Fibroblast of lung (primary cell): ENCODE measurements at regions not wholly inside any gene's neighbourhood (a gene's known extent, or its start where the extent isn't known, plus 50 kb on each side); places are given as distances from the start of the nearest gene placed in this dataset.

Source experiments
- EZH2 ChIP-seq: IDR thresholded peaks from 2 replicates; pipeline ENCODE4 v1.5.1; 2012; ENCODE audit warnings: low read length, control low read depth, mild to moderate bottlenecking; ENCODE audit errors: missing control alignments
- TF ChIP-seq, protein P1 (sequence below), 2 donors: IDR thresholded peaks in 1 of 2; conservative IDR thresholded peaks in 1 of 2; 1 replicate in 1 of 2; 2 replicates in 1 of 2; pipeline ENCODE4 v1.5.1; 2011 to 2012; ENCODE audit warnings: low read length in 2 of 2, control low read depth in 1 of 2, inconsistent platforms in 1 of 2, low read depth in 1 of 2, mild to moderate bottlenecking in 1 of 2

DNA sequence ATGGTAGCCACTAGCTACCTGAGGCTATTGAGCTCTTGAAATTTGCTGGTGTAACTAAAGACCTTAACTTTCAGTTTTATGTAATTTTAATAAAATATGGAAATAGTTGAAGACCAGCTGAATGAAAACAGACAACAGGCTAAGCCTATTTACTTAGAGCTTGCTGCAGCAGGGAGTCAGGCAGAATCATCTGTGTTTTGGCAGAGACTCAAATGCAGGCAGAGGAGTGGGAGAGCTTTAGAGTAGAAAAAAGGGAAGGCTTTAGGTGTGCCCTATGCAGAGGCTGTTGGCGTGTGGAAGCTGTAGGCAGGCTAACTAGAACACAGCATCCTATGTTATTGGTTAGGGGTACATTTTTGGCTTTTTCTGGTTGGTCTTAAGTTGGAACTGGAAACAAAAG, 304.9 kb upstream of the NBEA start:
- TF ChIP-seq, protein P1, sequence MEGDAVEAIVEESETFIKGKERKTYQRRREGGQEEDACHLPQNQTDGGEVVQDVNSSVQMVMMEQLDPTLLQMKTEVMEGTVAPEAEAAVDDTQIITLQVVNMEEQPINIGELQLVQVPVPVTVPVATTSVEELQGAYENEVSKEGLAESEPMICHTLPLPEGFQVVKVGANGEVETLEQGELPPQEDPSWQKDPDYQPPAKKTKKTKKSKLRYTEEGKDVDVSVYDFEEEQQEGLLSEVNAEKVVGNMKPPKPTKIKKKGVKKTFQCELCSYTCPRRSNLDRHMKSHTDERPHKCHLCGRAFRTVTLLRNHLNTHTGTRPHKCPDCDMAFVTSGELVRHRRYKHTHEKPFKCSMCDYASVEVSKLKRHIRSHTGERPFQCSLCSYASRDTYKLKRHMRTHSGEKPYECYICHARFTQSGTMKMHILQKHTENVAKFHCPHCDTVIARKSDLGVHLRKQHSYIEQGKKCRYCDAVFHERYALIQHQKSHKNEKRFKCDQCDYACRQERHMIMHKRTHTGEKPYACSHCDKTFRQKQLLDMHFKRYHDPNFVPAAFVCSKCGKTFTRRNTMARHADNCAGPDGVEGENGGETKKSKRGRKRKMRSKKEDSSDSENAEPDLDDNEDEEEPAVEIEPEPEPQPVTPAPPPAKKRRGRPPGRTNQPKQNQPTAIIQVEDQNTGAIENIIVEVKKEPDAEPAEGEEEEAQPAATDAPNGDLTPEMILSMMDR (conservative IDR thresholded peaks at IDR 0.05 in 1 of 2, IDR thresholded peaks at IDR 0.05 in 1 of 2; ENCODE audit: low read depth in 1 of 2, low read length in 2 of 2): no peak
- TF ChIP-seq EZH2: no peak
